CD8-positive, alpha-beta memory T cell (primary cell): ENCODE measurements at regions not wholly inside any gene's neighbourhood (a gene's known extent, or its start where the extent isn't known, plus 50 kb on each side); places are given as distances from the start of the nearest gene placed in this dataset.

Experiments
- CTCF ChIA-PET: fragments of 350-600 bp; sonication (Branson Sonifier 250); formaldehyde crosslinking; loops from one replicate; lab custom pipeline; 2021; ENCODE audit warnings: antibody characterized with exemption; lab: Charles Lee
- POLR2A ChIA-PET: fragments of 350-600 bp; sonication (Branson Sonifier 250); formaldehyde crosslinking; loops from one replicate; lab custom pipeline; 2021; ENCODE audit warnings: antibody characterized with exemption; lab: Charles Lee
- DNase-seq, 5 donors: peaks; one replicate each; pipeline versions ENCODE4 v3.0.0 to v3.0.0-alpha.2; 2020 to 2022; ENCODE audit warnings: mixed read lengths in 1 of 5
- H3K27ac ChIP-seq: one replicate; pipeline ENCODE4 v1.7.0; 2013; ENCODE audit warnings: low read depth, mild to moderate bottlenecking, low read length, moderate library complexity
- H3K27me3 ChIP-seq: 2 replicates; pipeline ENCODE4 v1.7.0; 2013; ENCODE audit warnings: low read length, mild to moderate bottlenecking; ENCODE audit not compliant: insufficient read depth, poor library complexity, severe bottlenecking
- H3K36me3 ChIP-seq: 2 replicates; pipeline ENCODE4 v1.7.0; 2013; ENCODE audit warnings: mild to moderate bottlenecking, low read length, moderate library complexity; ENCODE audit not compliant: insufficient read depth
- H3K4me1 ChIP-seq: 2 replicates; pipeline ENCODE4 v1.7.0; 2013; ENCODE audit warnings: mild to moderate bottlenecking, low read length, moderate library complexity; ENCODE audit not compliant: insufficient read depth
- H3K4me3 ChIP-seq: 2 replicates; pipeline ENCODE4 v1.7.0; 2013; ENCODE audit warnings: mild to moderate bottlenecking, low read length
- H3K9me3 ChIP-seq: 2 replicates; pipeline ENCODE4 v1.7.0; 2013; ENCODE audit warnings: mild to moderate bottlenecking, low read length
- H3K27ac Mint-ChIP-seq, 8 donors: one replicate each; pipeline ENCODE4 v1.8.0; 2020 to 2021; ENCODE audit warnings: mixed read lengths in 8 of 8, mild to moderate bottlenecking in 6 of 8, inconsistent platforms in 3 of 8, moderate library complexity in 3 of 8
- H3K27me3 Mint-ChIP-seq, 2 donors: one replicate each; pipeline ENCODE4 v1.8.0; 2020 to 2021; ENCODE audit warnings: mixed read lengths in 2 of 2, mild to moderate bottlenecking in 1 of 2, moderate library complexity in 1 of 2
- H3K36me3 Mint-ChIP-seq, 3 donors: one replicate each; pipeline ENCODE4 v1.8.0; 2020 to 2021; ENCODE audit warnings: mixed read lengths in 3 of 3, inconsistent platforms in 1 of 3, mild to moderate bottlenecking in 1 of 3
- H3K4me1 Mint-ChIP-seq, 3 donors: one replicate each; pipeline ENCODE4 v1.8.0; 2020 to 2021; ENCODE audit warnings: mixed read lengths in 3 of 3, inconsistent platforms in 1 of 3, mild to moderate bottlenecking in 1 of 3
- H3K4me3 Mint-ChIP-seq, 7 donors: one replicate each; pipeline ENCODE4 v1.8.0; 2020 to 2021; ENCODE audit warnings: mixed read lengths in 7 of 7, mild to moderate bottlenecking in 6 of 7, moderate library complexity in 4 of 7, inconsistent platforms in 2 of 7
- H3K9me3 Mint-ChIP-seq, 5 donors: one replicate each; pipeline ENCODE4 v1.8.0; 2020 to 2022; ENCODE audit warnings: mixed read lengths in 5 of 5, mild to moderate bottlenecking in 3 of 5, moderate library complexity in 2 of 5, inconsistent platforms in 1 of 5

GRCh38 chr9:134243778-134244467 is 79.6 kb upstream of the RNU6ATAC start:
- H3K27me3 ChIP-seq, result no peaks in the 10 kb centered on the region
- H3K27ac ChIP-seq, result no peak overlapping the region
- ChIA-PET CTCF (no interaction called here), POLR2A (no interaction called here)
- peaks cover 6 to 13% (median 9%) of the 10 kb centered on the region in 5 donors for H3K9me3 Mint-ChIP-seq
- H3K4me3 Mint-ChIP-seq, result peak overlapping the region in 4 of 7 donors; percentile 4 to 12 (median 9)
- peak overlapping the region; percentile 14 for H3K4me3 ChIP-seq
- no peaks in the 10 kb centered on the region for H3K9me3 ChIP-seq
- H3K4me1 Mint-ChIP-seq, result peaks cover 9 to 13% (median 12%) of the 10 kb centered on the region in 3 donors
- no peaks in the 10 kb centered on the region for H3K4me1 ChIP-seq
- DNase-seq, result peak in 2 of 5 donors; percentile 5 to 14
- H3K36me3 Mint-ChIP-seq, result peaks cover 0 to 11% (median 0%) of the 10 kb centered on the region in 3 donors
- H3K27ac Mint-ChIP-seq, result peak overlapping the region in 5 of 8 donors; percentile 19 to 61 (median 45)
- peaks cover 4 to 8% of the 10 kb centered on the region in 2 donors for H3K27me3 Mint-ChIP-seq
- H3K36me3 ChIP-seq, result no peaks in the 10 kb centered on the region

GRCh38 chr9:134245179-134245578 is 80.8 kb upstream of the RNU6ATAC start:
- Mint-ChIP-seq H3K9me3 (peaks cover 7 to 13% (median 9%) of the 10 kb centered on the region in 5 donors), H3K27ac (no peak overlapping the region), H3K4me3 (no peak overlapping the region), H3K36me3 (peaks cover 0 to 11% (median 0%) of the 10 kb centered on the region in 3 donors), H3K4me1 (peaks cover 9 to 13% (median 12%) of the 10 kb centered on the region in 3 donors), H3K27me3 (peaks cover 4 to 8% of the 10 kb centered on the region in 2 donors)
- no peak overlapping the region for H3K4me3 ChIP-seq
- no peaks in the 10 kb centered on the region for H3K4me1 ChIP-seq
- no peak for DNase-seq
- no peak overlapping the region for H3K27ac ChIP-seq
- H3K36me3 ChIP-seq, result no peaks in the 10 kb centered on the region
- ChIA-PET POLR2A (no interaction called here), CTCF (no interaction called here)
- H3K9me3 ChIP-seq, result no peaks in the 10 kb centered on the region
- H3K27me3 ChIP-seq, result no peaks in the 10 kb centered on the region

- Mint-ChIP-seq H3K27me3 (peaks cover 0 to 3% of the 10 kb centered on the region in 2 donors), H3K27ac (no peak overlapping the region), H3K9me3 (peaks cover 7 to 13% (median 9%) of the 10 kb centered on the region in 5 donors), H3K4me3 (no peak overlapping the region), H3K4me1 (peaks cover 8 to 10% (median 9%) of the 10 kb centered on the region in 3 donors), H3K36me3 (peaks cover 0 to 11% (median 0%) of the 10 kb centered on the region in 3 donors)
- no peak for DNase-seq
- ChIA-PET CTCF (no interaction called here), POLR2A (no interaction called here)
- H3K36me3 ChIP-seq, result no peaks in the 10 kb centered on the region
- no peaks in the 10 kb centered on the region for H3K4me1 ChIP-seq
- no peaks in the 10 kb centered on the region for H3K27me3 ChIP-seq
- no peak overlapping the region for H3K4me3 ChIP-seq
- H3K27ac ChIP-seq, result no peak overlapping the region
- H3K9me3 ChIP-seq, result no peaks in the 10 kb centered on the region
These were observed 78.2 kb upstream of the RXRA start for GRCh38 chr9:134247918-134248631.

GRCh38 chr9:134251296-134252069 is 74.8 kb upstream of the RXRA start:
- H3K9me3 Mint-ChIP-seq, result peaks cover 6 to 13% (median 9%) of the 10 kb centered on the region in 5 donors
- H3K9me3 ChIP-seq, result no peaks in the 10 kb centered on the region
- no peaks in the 10 kb centered on the region for H3K4me1 Mint-ChIP-seq
- no peak overlapping the region for H3K4me3 ChIP-seq
- POLR2A ChIA-PET, result no interaction called here
- peaks cover 0 to 11% (median 0%) of the 10 kb centered on the region in 3 donors for H3K36me3 Mint-ChIP-seq
- no peak for DNase-seq
- H3K4me1 ChIP-seq, result no peaks in the 10 kb centered on the region
- CTCF ChIA-PET, result no interaction called here
- H3K27me3 ChIP-seq, result no peaks in the 10 kb centered on the region
- no peak overlapping the region for H3K27ac ChIP-seq
- no peak overlapping the region for H3K4me3 Mint-ChIP-seq
- H3K27me3 Mint-ChIP-seq, result peaks cover 1 to 3% of the 10 kb centered on the region in 2 donors
- H3K36me3 ChIP-seq, result no peaks in the 10 kb centered on the region
- H3K27ac Mint-ChIP-seq, result no peak overlapping the region

GRCh38 chr9:134252084-134252830 is 74.0 kb upstream of the RXRA start:
- Mint-ChIP-seq H3K27me3 (peaks cover 1 to 3% of the 10 kb centered on the region in 2 donors), H3K9me3 (peaks cover 5 to 12% (median 9%) of the 10 kb centered on the region in 5 donors), H3K4me1 (no peaks in the 10 kb centered on the region), H3K27ac (no peak overlapping the region), H3K4me3 (no peak overlapping the region), H3K36me3 (peaks cover 0 to 11% (median 0%) of the 10 kb centered on the region in 3 donors)
- Histone ChIP-seq H3K4me3 (no peak overlapping the region), H3K4me1 (no peaks in the 10 kb centered on the region), H3K9me3 (no peaks in the 10 kb centered on the region), H3K27ac (no peak overlapping the region), H3K36me3 (no peaks in the 10 kb centered on the region), H3K27me3 (no peaks in the 10 kb centered on the region)
- POLR2A ChIA-PET, result no interaction called here
- CTCF ChIA-PET, result no interaction called here
- DNase-seq, result no peak

GRCh38 chr9:134253606-134254205 is 72.5 kb upstream of the RXRA start:
- Histone ChIP-seq H3K4me1 (no peaks in the 10 kb centered on the region), H3K27me3 (no peaks in the 10 kb centered on the region), H3K27ac (no peak overlapping the region), H3K9me3 (no peaks in the 10 kb centered on the region), H3K4me3 (no peak overlapping the region), H3K36me3 (no peaks in the 10 kb centered on the region)
- no peak for DNase-seq
- H3K4me3 Mint-ChIP-seq, result no peak overlapping the region
- H3K9me3 Mint-ChIP-seq, result peaks cover 0 to 2% (median 0%) of the 10 kb centered on the region in 5 donors
- ChIA-PET POLR2A (no interaction called here), CTCF (no interaction called here)
- H3K27me3 Mint-ChIP-seq, result peaks cover 0 to 1% of the 10 kb centered on the region in 2 donors
- H3K4me1 Mint-ChIP-seq, result no peaks in the 10 kb centered on the region
- H3K36me3 Mint-ChIP-seq, result no peaks in the 10 kb centered on the region
- peak overlapping the region in 2 of 8 donors; percentile 7 to 22 for H3K27ac Mint-ChIP-seq

GRCh38 chr9:134258332-134258731 is 67.9 kb upstream of the RXRA start:
- no peak overlapping the region for H3K4me3 ChIP-seq
- no peak overlapping the region for H3K4me3 Mint-ChIP-seq
- no peaks in the 10 kb centered on the region for H3K27me3 ChIP-seq
- H3K9me3 ChIP-seq, result no peaks in the 10 kb centered on the region
- DNase-seq, result no peak
- H3K4me1 Mint-ChIP-seq, result no peaks in the 10 kb centered on the region
- H3K36me3 ChIP-seq, result no peaks in the 10 kb centered on the region
- ChIA-PET CTCF (no interaction called here), POLR2A (no interaction called here)
- H3K27ac ChIP-seq, result no peak overlapping the region
- H3K4me1 ChIP-seq, result no peaks in the 10 kb centered on the region
- H3K27ac Mint-ChIP-seq, result peak overlapping the region in 1 of 8 donors; percentile 33
- no peaks in the 10 kb centered on the region for H3K36me3 Mint-ChIP-seq
- peaks cover 3 to 5% of the 10 kb centered on the region in 2 donors for H3K27me3 Mint-ChIP-seq
- H3K9me3 Mint-ChIP-seq, result no peaks in the 10 kb centered on the region
